Activated naive CD8-positive, alpha-beta T cell treated with anti-CD3 and anti-CD28 coated beads, Interleukin-2, amount 10 ng/mL, durations not matched to agents 7 days and 5 days (primary cell): ENCODE measurements at regions not wholly inside any gene's neighbourhood (a gene's known extent, or its start where the extent isn't known, plus 50 kb on each side); places are given as distances from the start of the nearest gene placed in this dataset.
"Not testable (repeated sequence)": the region's sequence is repeated elsewhere in the genome, so short reads cannot be mapped to it uniquely, and the experiment has no call there.

Experiments
- ATAC-seq: fragments of 150-1000 bp; cut with Tn5 transposase; one replicate; pipeline ENCODE4 v1.10.0; 2021; ENCODE audit warnings: low read depth, moderate library complexity
- POLR2A ChIA-PET: fragments of 350-600 bp; sonication (Branson Sonifier 250); formaldehyde crosslinking; loops from one replicate; lab custom pipeline; 2021; ENCODE audit warnings: antibody characterized with exemption; lab: Charles Lee
- DNase-seq: peaks from one replicate; pipeline ENCODE4 v3.0.0; 2021
- H3K27ac Mint-ChIP-seq: one replicate; pipeline ENCODE4 v1.8.0; 2022; ENCODE audit warnings: mild to moderate bottlenecking, mixed read lengths
- H3K27me3 Mint-ChIP-seq: one replicate; pipeline ENCODE4 v1.8.0; 2022; ENCODE audit warnings: mild to moderate bottlenecking, moderate library complexity, mixed read lengths
- H3K36me3 Mint-ChIP-seq: one replicate; pipeline ENCODE4 v1.8.0; 2021; ENCODE audit warnings: mild to moderate bottlenecking, mixed read lengths
- H3K4me1 Mint-ChIP-seq: one replicate; pipeline ENCODE4 v1.8.0; 2021; ENCODE audit warnings: mixed read lengths
- H3K4me3 Mint-ChIP-seq: one replicate; pipeline ENCODE4 v1.8.0; 2022; ENCODE audit warnings: mild to moderate bottlenecking, moderate library complexity, mixed read lengths
- H3K9me3 Mint-ChIP-seq: one replicate; pipeline ENCODE4 v1.8.0; 2021; ENCODE audit warnings: mixed read lengths

- DNase-seq (no peak), ATAC-seq (no peak)
- Mint-ChIP-seq H3K4me1 (peaks cover 20% of the 10 kb centered on the region), H3K27ac (no peak overlapping the region), H3K36me3 (peaks cover 10% of the 10 kb centered on the region), H3K4me3 (no peak overlapping the region), H3K9me3 (peaks cover 5% of the 10 kb centered on the region), H3K27me3 (no peaks in the 10 kb centered on the region)
- POLR2A ChIA-PET, result interaction anchor here (0.6 kb wide), 1 partner anchor 78 kb away, joined by 3 read pairs; no protein-coding TSS in a partner anchor
These were observed 101.7 kb upstream of the SMLR1 start for GRCh38 chr6:130725551-130725950.

- not testable (repeated sequence) for H3K27ac Mint-ChIP-seq, DNase-seq, ATAC-seq, H3K4me3 Mint-ChIP-seq, H3K36me3 Mint-ChIP-seq, H3K9me3 Mint-ChIP-seq, H3K27me3 Mint-ChIP-seq
- POLR2A ChIA-PET, result interaction anchor here (0.6 kb wide), 2 partner anchors 10 to 27 kb away, joined by 3 to 4 read pairs; no protein-coding TSS in a partner anchor
- H3K4me1 Mint-ChIP-seq, result peaks cover 24% of the 10 kb centered on the region
These were observed 99.1 kb upstream of the SMLR1 start for GRCh38 chr6:130728064-130728463.

- POLR2A ChIA-PET, result no interaction called here
- no peak for DNase-seq
- Mint-ChIP-seq H3K4me1 (peaks cover 11% of the 10 kb centered on the region), H3K9me3 (peaks cover 3% of the 10 kb centered on the region), H3K27ac (no peak overlapping the region), H3K4me3 (no peak overlapping the region), H3K27me3 (peaks cover 5% of the 10 kb centered on the region), H3K36me3 (peaks cover 8% of the 10 kb centered on the region)
- ATAC-seq, result peak; percentile 54
These were observed 96.6 kb upstream of the SMLR1 start for GRCh38 chr6:130730600-130730999.

GRCh38 chr6:130734161-130734560 lies 93.0 kb upstream of the SMLR1 start:
- H3K4me3 Mint-ChIP-seq, result no peak overlapping the region
- POLR2A ChIA-PET, result no interaction called here
- peaks cover 11% of the 10 kb centered on the region for H3K4me1 Mint-ChIP-seq
- no peaks in the 10 kb centered on the region for H3K9me3 Mint-ChIP-seq
- ATAC-seq (no peak), DNase-seq (no peak)
- H3K27ac Mint-ChIP-seq, result no peak overlapping the region
- H3K36me3 Mint-ChIP-seq, result peaks cover 1% of the 10 kb centered on the region
- peaks cover 5% of the 10 kb centered on the region for H3K27me3 Mint-ChIP-seq

GRCh38 chr6:130740308-130740707 lies 86.9 kb upstream of the SMLR1 start:
- Mint-ChIP-seq H3K27me3 (peaks cover 7% of the 10 kb centered on the region), H3K4me3 (no peak overlapping the region), H3K4me1 (peaks cover 8% of the 10 kb centered on the region), H3K9me3 (no peaks in the 10 kb centered on the region), H3K36me3 (peaks cover 2% of the 10 kb centered on the region), H3K27ac (no peak overlapping the region)
- POLR2A ChIA-PET, result no interaction called here
- ATAC-seq, result no peak
- DNase-seq, result no peak

GRCh38 chr6:130742131-130742681 lies 85.0 kb upstream of the SMLR1 start:
- DNase-seq (no peak), ATAC-seq (no peak)
- Mint-ChIP-seq H3K4me3 (no peak overlapping the region), H3K4me1 (peaks cover 8% of the 10 kb centered on the region), H3K9me3 (no peaks in the 10 kb centered on the region), H3K27me3 (peaks cover 7% of the 10 kb centered on the region), H3K27ac (no peak overlapping the region), H3K36me3 (peaks cover 2% of the 10 kb centered on the region)
- POLR2A ChIA-PET, result interaction anchor here (1.8 kb wide), 1 partner anchor 16 kb away, joined by 4 read pairs; no protein-coding TSS in a partner anchor

GRCh38 chr6:130743175-130743574 lies 84.0 kb upstream of the SMLR1 start:
- Mint-ChIP-seq H3K4me1 (peaks cover 8% of the 10 kb centered on the region), H3K9me3 (no peaks in the 10 kb centered on the region), H3K4me3 (no peak overlapping the region), H3K27ac (no peak overlapping the region), H3K27me3 (peaks cover 7% of the 10 kb centered on the region), H3K36me3 (peaks cover 2% of the 10 kb centered on the region)
- no peak for DNase-seq
- POLR2A ChIA-PET, result no interaction called here
- no peak for ATAC-seq

- peaks cover 6% of the 10 kb centered on the region for H3K36me3 Mint-ChIP-seq
- no peak overlapping the region for H3K4me3 Mint-ChIP-seq
- peaks cover 7% of the 10 kb centered on the region for H3K9me3 Mint-ChIP-seq
- H3K27ac Mint-ChIP-seq, result no peak overlapping the region
- peaks cover 8% of the 10 kb centered on the region for H3K4me1 Mint-ChIP-seq
- H3K27me3 Mint-ChIP-seq, result peaks cover 7% of the 10 kb centered on the region
- POLR2A ChIA-PET, result no interaction called here
- ATAC-seq (no peak), DNase-seq (no peak)
These were observed 82.4 kb upstream of the SMLR1 start for GRCh38 chr6:130744576-130745366.

- ATAC-seq, result no peak
These were observed 79.2 kb upstream of the SMLR1 start for GRCh38 chr6:130748041-130748440.

GRCh38 chr6:130749402-130749801 lies 77.8 kb upstream of the SMLR1 start:
- H3K36me3 Mint-ChIP-seq, result peaks cover 8% of the 10 kb centered on the region
- no peak overlapping the region for H3K27ac Mint-ChIP-seq
- peaks cover 14% of the 10 kb centered on the region for H3K9me3 Mint-ChIP-seq
- peaks cover 2% of the 10 kb centered on the region for H3K27me3 Mint-ChIP-seq
- POLR2A ChIA-PET, result no interaction called here
- H3K4me1 Mint-ChIP-seq, result peaks cover 4% of the 10 kb centered on the region
- no peak for ATAC-seq
- DNase-seq, result no peak
- no peak overlapping the region for H3K4me3 Mint-ChIP-seq

More at GRCh38 chr6:130748041-130748440, 79.2 kb upstream of the SMLR1 start:
- POLR2A ChIA-PET, result no interaction called here
- Mint-ChIP-seq H3K9me3 (peaks cover 14% of the 10 kb centered on the region), H3K27ac (no peak overlapping the region), H3K4me3 (no peak overlapping the region), H3K27me3 (peaks cover under 1% of the 10 kb centered on the region), H3K36me3 (peaks cover 8% of the 10 kb centered on the region), H3K4me1 (peaks cover 6% of the 10 kb centered on the region)
- DNase-seq, result no peak

- H3K36me3 Mint-ChIP-seq, result peaks cover 12% of the 10 kb centered on the region
- DNase-seq (no peak), ATAC-seq (no peak)
- H3K4me3 Mint-ChIP-seq, result no peak overlapping the region
- H3K27me3 Mint-ChIP-seq, result peaks cover 6% of the 10 kb centered on the region
- POLR2A ChIA-PET, result no interaction called here
- no peak overlapping the region for H3K27ac Mint-ChIP-seq
- H3K4me1 Mint-ChIP-seq, result no peaks in the 10 kb centered on the region
- peaks cover 15% of the 10 kb centered on the region for H3K9me3 Mint-ChIP-seq
These were observed 74.9 kb upstream of the SMLR1 start for GRCh38 chr6:130752267-130752666.

GRCh38 chr6:130754786-130755367 lies 72.3 kb upstream of the SMLR1 start:
- Mint-ChIP-seq H3K27ac (no peak overlapping the region), H3K4me1 (peaks cover 14% of the 10 kb centered on the region), H3K9me3 (peaks cover 8% of the 10 kb centered on the region), H3K27me3 (peaks cover 6% of the 10 kb centered on the region), H3K36me3 (peaks cover 12% of the 10 kb centered on the region), H3K4me3 (no peak overlapping the region)
- POLR2A ChIA-PET, result interaction anchor here (0.7 kb wide), 1 partner anchor 23 kb away, joined by 4 read pairs; no protein-coding TSS in a partner anchor
- ATAC-seq, result no peak
- no peak for DNase-seq

GRCh38 chr6:130755368-130756034 lies 71.7 kb upstream of the SMLR1 start:
- Mint-ChIP-seq H3K9me3 (peaks cover 6% of the 10 kb centered on the region), H3K27me3 (peaks cover 8% of the 10 kb centered on the region), H3K27ac (no peak overlapping the region), H3K4me1 (peaks cover 14% of the 10 kb centered on the region), H3K4me3 (no peak overlapping the region), H3K36me3 (peaks cover 10% of the 10 kb centered on the region)
- ATAC-seq (no peak), DNase-seq (no peak)
- POLR2A ChIA-PET, result no interaction called here
